ENCODE measurements at regions not wholly inside any gene's neighbourhood (a gene's known extent, or its start where the extent isn't known, plus 50 kb on each side); places are given as distances from the start of the nearest gene placed in this dataset.

- no peak for TF ChIP-seq CTCF (IDR thresholded peaks at IDR 0.05; ENCODE audit: low read depth, low read length)
These were observed 172.9 kb upstream of the SMIM23 start for GRCh38 chr5:171612749-171613148.

GRCh38 chr5:171614511-171614910, 171.1 kb upstream of the SMIM23 start:
- no peak for TF ChIP-seq CTCF (IDR thresholded peaks at IDR 0.05; ENCODE audit: low read depth, low read length)
- H3K4me3 ChIP-seq (ENCODE audit: low read depth, low read length) = no peak overlapping the region

More at GRCh38 chr5:171612749-171613148, 172.9 kb upstream of the SMIM23 start:
- no peak overlapping the region for H3K4me3 ChIP-seq (ENCODE audit: low read depth, low read length)

- no peak overlapping the region for H3K4me3 ChIP-seq (ENCODE audit: low read depth, low read length)
- TF ChIP-seq CTCF (IDR thresholded peaks at IDR 0.05; ENCODE audit: low read depth, low read length) = no peak
These were observed 170.5 kb upstream of the SMIM23 start for GRCh38 chr5:171614971-171615653.

- no peak overlapping the region for H3K4me3 ChIP-seq (ENCODE audit: low read depth, low read length)
- TF ChIP-seq CTCF (IDR thresholded peaks at IDR 0.05; ENCODE audit: low read depth, low read length) = no peak
These were observed 169.6 kb upstream of the SMIM23 start for GRCh38 chr5:171615705-171616640.

GRCh38 chr5:171617266-171617665, 168.4 kb upstream of the SMIM23 start:
- H3K4me3 ChIP-seq (ENCODE audit: low read depth, low read length) = no peak overlapping the region
- no peak for TF ChIP-seq CTCF (IDR thresholded peaks at IDR 0.05; ENCODE audit: low read depth, low read length)

GRCh38 chr5:171617817-171618591, 167.6 kb upstream of the SMIM23 start:
- no peak for TF ChIP-seq CTCF (IDR thresholded peaks at IDR 0.05; ENCODE audit: low read depth, low read length)
- no peak overlapping the region for H3K4me3 ChIP-seq (ENCODE audit: low read depth, low read length)

All from WI38 (cell line).